ENCODE measurements at regions not wholly inside any gene's neighbourhood (a gene's known extent, or its start where the extent isn't known, plus 50 kb on each side); places are given as distances from the start of the nearest gene placed in this dataset.
"Not testable (repeated sequence)": the region's sequence is repeated elsewhere in the genome, so short reads cannot be mapped to it uniquely, and the experiment has no call there.

GRCh38 chr7:68550027-68550426 lies 1048.2 kb upstream of the AUTS2 start:
- DNase-seq (ENCODE audit: low read depth) = no peak

- DNase-seq (ENCODE audit: low read depth) = no peak
Measured at GRCh38 chr7:68550635-68551034, 1047.6 kb upstream of the AUTS2 start.

DNA sequence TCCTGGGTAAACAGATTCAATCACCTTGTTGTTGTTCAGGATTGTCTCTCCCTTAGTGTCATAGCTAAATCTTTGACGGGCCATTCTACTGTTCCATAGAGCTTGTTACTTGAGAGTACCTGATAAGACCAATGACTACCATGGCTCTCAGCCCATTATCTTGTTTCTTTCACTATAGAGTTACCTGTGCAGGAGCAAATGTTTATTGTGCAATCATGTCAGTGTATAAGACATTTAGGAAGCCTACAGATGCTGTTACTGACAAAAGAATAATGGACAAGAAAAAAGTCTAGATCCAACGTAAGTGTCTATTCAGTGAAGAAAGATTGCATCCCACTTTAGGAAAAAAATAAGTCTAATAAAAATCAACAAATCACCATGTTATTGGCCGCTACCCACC lies 1041.7 kb upstream of the AUTS2 start:
- no peak for DNase-seq (ENCODE audit: low read depth)

DNA sequence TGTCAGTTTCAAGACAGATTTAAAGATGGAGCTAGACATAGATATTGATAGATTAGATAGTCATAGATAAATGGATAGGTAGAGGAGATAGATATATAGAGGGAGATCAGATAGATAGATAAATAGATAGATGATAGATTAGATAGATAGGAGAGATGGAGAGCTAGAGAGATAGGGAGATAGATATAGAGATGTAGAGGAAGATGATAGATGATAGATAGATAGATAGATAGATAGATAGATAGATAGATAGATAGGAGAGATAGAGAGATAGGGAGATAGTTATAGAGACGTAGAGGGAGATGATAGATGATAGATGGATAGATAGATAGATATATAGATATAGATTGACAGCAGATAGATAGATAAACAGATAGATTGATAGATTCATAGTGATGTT lies 1038.8 kb upstream of the AUTS2 start:
- DNase-seq (ENCODE audit: low read depth) = no peak

GRCh38 chr7:68562323-68562899 lies 1035.9 kb upstream of the AUTS2 start:
- DNase-seq (ENCODE audit: low read depth) = no peak

- no peak for DNase-seq (ENCODE audit: low read depth)
Measured at GRCh38 chr7:68564306-68565135, 1033.8 kb upstream of the AUTS2 start.

- DNase-seq (ENCODE audit: low read depth) = no peak
Measured at GRCh38 chr7:68571286-68571685, 1027.0 kb upstream of the AUTS2 start.

DNA sequence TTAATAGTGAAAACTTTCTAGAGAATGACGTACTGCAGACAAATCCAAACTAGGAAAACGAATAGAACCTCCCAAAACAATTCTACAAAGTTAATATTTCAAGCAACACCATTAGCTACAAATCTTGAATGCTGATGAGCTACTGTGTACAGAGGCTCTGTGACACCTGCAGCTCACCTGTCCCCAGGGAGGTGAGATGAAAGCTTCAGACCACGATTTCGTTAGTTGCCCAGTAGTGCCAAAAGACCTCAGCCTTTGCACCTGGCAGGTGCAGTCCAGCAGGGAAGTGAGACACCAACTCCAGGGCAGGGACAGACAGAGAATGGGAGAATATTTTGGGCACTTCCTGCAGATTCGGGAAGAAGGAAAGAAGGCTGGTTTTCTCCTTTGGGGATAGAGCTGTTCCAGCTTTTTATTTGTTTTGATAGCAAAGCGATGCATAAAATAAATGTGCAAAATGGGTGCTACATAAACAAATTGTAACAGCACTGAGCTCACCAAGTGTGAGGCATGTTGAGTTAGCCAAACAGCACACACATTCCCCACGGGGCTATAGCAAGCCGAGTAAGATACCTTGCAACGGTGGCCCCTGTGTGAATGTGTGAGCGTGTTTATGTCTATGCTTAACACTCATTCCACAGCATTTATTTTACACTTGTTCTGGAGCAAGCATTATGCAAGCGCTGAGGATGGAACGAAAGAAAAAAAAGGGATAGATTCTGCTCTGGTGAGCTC lies 1024.8 kb upstream of the AUTS2 start:
- DNase-seq (ENCODE audit: low read depth) = no peak

GRCh38 chr7:68576366-68576765 lies 1021.9 kb upstream of the AUTS2 start:
- no peak for DNase-seq (ENCODE audit: low read depth)

GRCh38 chr7:68581417-68581816 lies 1016.9 kb upstream of the AUTS2 start:
- DNase-seq (ENCODE audit: low read depth) = no peak

- DNase-seq (ENCODE audit: low read depth) = no peak
Measured at GRCh38 chr7:68587599-68587998, 1010.7 kb upstream of the AUTS2 start.

DNA sequence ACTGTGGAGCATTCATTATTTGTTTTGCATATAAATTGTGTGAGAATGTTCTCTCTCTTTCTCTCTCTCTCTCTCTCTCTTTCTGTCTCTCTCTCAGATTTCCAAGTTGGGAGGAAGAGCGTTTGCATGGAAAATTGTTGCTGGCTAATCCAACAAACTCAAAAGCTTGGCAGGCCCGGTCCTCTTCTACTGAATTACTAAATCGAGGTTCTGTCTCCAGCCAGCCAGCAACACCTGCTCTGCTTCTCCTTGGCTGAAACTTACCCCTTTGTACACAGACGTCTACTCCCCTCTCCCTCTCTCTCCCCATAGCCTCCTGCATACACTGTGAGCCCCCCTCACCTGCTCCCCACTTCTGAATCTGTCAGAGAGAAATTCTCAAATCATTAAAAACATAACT lies 996.4 kb upstream of the AUTS2 start:
- DNase-seq (ENCODE audit: low read depth) = no peak

DNA sequence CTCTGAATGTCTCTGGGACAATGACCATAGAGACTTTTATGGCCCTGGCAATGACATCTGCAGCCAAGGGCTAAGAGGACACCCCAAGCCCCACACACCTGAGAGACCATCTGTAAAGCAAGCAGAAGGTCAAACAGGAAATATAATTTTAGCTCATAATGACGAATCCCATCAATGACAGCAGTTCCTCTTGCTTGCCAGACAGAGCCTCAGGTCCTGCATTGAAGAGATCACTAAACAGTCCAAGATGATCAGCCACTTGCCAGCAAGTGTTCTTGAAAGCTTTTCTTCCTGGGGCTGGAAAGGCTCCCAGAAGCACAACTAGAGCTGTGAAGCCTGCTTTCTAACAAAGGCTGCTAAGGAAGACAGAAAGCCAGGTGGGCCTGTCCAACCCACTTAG lies 993.7 kb upstream of the AUTS2 start:
- DNase-seq (ENCODE audit: low read depth) = no peak

GRCh38 chr7:68610701-68611100 lies 987.6 kb upstream of the AUTS2 start:
- no peak for DNase-seq (ENCODE audit: low read depth)

DNA sequence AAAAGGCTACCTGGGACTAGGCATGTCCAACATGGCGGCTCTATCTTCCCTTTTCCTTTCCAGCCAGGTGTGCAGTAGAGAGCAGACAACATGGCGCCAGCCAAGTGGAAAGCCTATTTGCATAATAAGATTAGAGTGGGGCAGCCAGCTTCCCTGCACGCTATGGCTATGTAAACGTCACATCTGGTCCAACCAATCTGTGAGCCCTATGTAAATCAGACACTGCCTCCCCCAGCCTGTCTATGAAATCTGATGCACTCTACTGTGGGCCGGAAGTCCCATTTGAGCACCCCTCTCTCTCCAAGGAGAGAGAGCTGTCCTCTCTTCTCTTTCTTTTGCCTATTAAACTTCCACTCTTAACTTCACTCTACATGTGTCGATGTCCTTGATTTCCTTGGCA lies 984.9 kb upstream of the AUTS2 start:
- DNase-seq (ENCODE audit: low read depth) = no peak

DNA sequence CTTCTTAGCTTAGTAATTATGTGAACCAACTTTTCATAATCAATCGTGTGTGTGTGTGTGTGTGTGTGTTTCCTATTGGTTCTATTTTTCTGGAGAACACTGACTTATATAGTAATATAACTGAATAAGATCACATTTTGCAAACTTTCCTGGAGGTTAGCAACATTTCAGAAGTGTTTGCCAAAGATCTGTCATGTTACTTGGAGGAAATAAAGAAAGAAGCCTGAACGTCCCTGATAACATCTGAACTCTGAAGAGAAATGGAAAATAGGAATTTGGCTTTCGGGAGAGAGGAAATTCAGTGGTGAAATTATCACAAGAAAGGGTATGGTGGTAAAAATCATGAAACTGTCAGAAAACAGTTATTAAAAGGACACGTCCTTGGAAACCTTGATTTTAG lies 984.4 kb upstream of the AUTS2 start:
- no peak for DNase-seq (ENCODE audit: low read depth)

- DNase-seq (ENCODE audit: low read depth) = no peak
Measured at GRCh38 chr7:68619526-68619925, 978.7 kb upstream of the AUTS2 start.

DNA sequence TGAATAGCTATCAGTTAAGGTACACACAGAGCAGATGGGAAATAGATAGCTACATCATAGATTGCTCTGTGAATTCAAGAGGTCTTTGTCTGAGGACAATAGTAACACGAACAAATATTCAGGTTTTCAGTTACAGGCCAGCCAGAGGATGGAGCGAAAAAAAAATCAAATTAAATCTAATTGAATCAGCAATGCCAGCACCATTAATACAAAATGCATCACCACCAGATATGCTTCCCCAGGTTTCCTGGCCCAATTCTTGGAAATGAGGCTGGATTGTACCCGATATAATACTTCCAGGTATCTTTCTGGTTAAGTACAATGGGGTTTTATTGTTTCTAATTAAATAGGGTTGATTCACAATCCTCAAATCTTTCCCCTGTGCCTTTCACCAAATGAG lies 975.8 kb upstream of the AUTS2 start:
- no peak for DNase-seq (ENCODE audit: low read depth)

GRCh38 chr7:68623030-68623429 lies 975.2 kb upstream of the AUTS2 start:
- DNase-seq (ENCODE audit: low read depth) = no peak

DNA sequence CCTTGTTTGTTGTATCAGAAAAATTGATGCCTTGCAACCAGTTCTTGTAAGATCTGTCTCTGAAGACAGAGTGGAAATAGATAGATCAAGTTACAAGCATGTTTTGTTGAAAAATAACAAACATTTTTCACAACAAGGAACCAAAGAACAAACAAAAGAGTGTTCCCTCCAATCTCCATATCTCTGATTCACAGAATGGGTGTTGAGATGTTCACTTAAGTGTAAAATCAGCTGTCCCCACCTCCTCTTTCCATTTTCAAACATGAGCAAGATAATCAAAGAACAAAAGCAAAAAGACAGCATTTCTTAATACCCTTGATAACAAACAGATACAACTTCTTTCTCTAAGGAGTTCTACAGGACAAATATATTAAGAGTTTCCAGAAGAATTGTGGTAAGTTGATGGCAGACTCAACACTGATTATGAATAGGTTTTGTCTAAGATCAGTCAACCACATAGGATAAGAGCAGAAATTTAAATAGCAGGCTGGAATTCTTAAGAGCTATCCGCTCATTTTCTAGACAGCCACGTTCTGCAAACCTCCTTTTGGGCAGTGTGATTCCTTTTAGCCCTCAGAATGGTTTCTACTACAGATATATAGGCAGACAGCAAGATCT lies 970.9 kb upstream of the AUTS2 start:
- no peak for DNase-seq (ENCODE audit: low read depth)

DNA sequence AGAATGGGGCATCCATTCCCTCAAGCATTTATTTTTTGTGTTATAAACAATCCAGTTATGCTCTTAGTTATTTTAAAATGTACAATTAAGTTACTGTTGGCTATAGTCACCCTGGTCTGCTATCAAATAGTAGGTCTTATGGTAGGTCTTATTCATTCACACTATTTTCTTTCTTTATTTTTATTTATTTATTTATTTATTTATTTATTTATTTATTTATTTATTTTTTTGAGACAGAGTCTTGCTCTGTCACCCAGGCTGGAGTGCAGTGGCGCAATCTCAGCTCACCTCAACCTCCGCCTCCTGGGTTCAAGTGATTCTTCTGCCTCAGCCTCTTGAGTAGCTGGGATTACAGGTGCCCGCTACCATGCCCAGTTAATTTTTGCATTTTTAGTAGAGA lies 967.4 kb upstream of the AUTS2 start:
- not testable (repeated sequence) for DNase-seq (ENCODE audit: low read depth)

GRCh38 chr7:68640103-68640502 lies 958.2 kb upstream of the AUTS2 start:
- DNase-seq (ENCODE audit: low read depth) = no peak

DNA sequence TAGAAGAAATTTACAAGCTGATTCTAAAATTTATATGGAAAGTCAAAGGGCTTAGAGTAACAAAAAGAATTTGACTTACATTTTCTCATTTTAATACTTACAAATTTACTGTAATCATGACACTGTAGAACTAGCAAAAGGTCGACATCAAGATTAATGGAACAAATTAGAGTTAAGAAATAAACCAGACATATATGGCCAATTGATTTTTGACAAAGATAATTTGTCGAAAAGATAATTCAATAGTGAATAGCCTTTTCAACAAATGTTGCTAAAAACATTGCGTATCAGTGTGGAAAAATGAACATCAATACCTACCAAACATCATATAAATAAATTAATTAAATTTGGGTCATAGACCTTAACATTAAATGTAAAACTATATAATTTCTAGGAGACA lies 955.5 kb upstream of the AUTS2 start:
- DNase-seq (ENCODE audit: low read depth) = no peak
